NCI-H446 (cell line): ENCODE measurements at regions not wholly inside any gene's neighbourhood (a gene's known extent, or its start where the extent isn't known, plus 50 kb on each side); places are given as distances from the start of the nearest gene placed in this dataset.

Source experiments
- DNase-seq, 2 experiments: peaks; one replicate each; lab custom pipeline; 2025; lab: John Stamatoyannopoulos, UW

GRCh38 chr4:147361726-147362125 is 119.2 kb upstream of the EDNRA start:
- DNase-seq, result no peak

- DNase-seq, result no peak
Measured at GRCh38 chr4:147362938-147363337, 118.0 kb upstream of the EDNRA start.

- DNase-seq, result no peak
Measured at GRCh38 chr4:147363514-147363913, 117.4 kb upstream of the EDNRA start.

- no peak for DNase-seq
Measured at GRCh38 chr4:147365396-147365795, 115.5 kb upstream of the EDNRA start.

DNA sequence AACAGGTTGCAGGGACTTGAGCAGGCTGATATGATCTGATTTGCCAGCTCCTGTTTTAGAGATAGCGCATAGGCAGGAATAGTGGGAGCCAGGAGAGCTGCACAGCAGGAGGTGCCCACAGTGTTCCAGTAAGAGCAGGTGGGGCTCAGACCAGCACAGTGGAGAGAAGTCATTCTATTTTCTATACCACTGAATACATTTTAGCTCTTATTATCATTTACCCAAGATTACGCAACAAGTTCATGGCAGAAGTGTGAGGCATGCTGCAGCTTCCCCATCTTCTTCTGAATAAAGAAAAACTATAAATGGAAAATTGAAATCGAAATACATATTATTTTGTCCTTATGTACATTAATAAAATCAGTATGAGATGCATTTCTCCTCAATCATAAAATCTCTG is 114.7 kb upstream of the EDNRA start:
- DNase-seq, result no peak

GRCh38 chr4:147367891-147368290 is 113.0 kb upstream of the EDNRA start:
- no peak for DNase-seq

DNA sequence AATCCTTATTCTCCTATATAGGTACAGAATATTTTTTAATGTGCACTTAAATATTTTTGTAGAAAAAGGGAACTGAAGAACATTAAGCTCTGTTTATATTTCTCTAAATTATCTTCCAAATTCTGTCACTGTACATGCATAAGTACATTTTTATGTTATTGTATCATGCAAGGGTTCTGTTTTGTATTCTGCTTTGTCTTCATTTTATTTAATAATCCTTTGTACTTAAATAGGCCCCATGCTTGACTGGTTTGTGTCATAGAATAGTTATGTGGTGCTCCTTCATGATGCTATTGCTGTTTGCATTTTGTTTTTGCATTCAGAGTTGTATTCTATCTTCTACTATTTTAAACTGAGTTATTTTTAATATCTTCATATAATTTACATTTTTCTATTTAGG is 111.9 kb upstream of the EDNRA start:
- no peak for DNase-seq

DNA sequence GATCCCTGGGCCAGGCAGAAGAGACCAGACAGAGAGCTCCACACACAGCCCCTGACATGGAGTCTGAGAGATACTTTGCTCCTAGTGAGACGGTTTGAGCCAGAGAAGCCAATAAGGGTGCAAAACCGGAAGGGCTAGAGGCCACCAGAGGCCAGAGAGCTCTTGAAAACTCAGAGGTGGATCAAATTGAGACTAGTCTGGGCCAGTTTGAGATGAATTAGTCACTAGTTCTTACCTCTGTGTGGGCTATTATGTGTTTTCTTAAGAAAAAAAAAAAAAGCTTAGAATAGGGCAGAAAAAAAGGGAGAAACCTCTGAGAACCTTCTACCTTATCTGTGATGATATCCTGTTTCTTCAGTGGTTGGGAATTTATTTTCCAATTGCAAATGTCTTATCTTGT is 110.4 kb upstream of the EDNRA start:
- no peak for DNase-seq

GRCh38 chr4:147370881-147371280 is 110.0 kb upstream of the EDNRA start:
- no peak for DNase-seq

DNA sequence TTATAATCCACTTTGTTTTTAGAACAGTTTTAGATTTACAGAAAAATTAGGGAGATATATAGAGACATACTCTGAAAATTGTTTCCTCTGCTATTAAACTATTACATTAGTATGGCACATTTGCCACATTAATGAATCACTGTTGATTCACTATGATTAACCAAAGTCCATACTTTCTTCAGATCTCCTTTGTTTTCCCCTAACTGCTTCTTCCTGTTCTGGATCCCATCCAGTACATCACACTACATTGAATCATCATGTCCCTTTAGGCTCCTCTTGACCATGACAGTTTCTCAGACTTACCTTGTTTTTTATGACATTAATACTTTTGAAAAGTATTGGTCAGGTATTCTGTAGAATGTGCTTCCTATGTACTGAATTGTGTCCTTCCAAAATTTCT is 109.2 kb upstream of the EDNRA start:
- DNase-seq, result no peak

DNA sequence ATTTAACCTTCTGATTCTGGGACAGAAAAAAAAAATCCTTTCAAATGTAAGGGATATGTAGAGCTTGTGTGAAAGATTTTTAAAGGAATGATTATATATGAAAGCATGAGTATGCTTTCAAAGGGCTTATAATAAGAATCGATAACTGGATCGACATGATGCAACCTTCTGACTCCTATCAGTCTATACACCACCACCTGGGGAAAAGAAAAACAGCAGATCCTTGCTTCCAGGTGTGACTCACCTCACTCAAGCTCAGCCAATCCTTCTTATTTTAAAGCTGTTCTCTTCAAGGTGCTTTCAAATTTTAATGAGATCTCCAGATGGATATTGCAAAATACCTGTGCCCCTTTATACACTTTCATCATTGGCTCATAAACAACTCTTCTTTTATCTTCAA is 102.1 kb upstream of the EDNRA start:
- no peak for DNase-seq

- DNase-seq, result no peak
Measured at GRCh38 chr4:147381749-147382148, 99.1 kb upstream of the EDNRA start.

DNA sequence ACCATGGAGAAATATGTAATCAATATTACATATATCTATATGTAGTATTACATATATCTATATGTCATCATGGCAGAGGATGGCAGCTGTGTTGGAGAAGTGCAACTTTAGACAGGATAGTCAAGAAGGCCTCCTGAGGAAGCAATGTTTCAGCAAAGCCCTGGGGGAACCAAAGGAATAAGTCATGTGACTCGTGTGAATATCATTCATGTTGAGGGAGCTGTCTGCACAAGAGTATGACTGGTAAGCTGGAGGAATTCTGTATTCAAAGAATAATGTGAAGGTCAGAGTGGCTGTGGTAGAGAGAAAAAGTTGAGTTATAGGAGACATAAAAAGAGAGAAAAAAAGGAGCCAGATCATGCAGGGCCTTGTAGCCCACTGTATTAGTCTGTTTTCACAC is 92.9 kb upstream of the EDNRA start:
- no peak for DNase-seq

GRCh38 chr4:147396105-147396504 is 84.8 kb upstream of the EDNRA start:
- DNase-seq, result no peak

- no peak for DNase-seq
Measured at GRCh38 chr4:147398556-147398955, 82.3 kb upstream of the EDNRA start.

- no peak for DNase-seq
Measured at GRCh38 chr4:147400721-147401120, 80.2 kb upstream of the EDNRA start.

DNA sequence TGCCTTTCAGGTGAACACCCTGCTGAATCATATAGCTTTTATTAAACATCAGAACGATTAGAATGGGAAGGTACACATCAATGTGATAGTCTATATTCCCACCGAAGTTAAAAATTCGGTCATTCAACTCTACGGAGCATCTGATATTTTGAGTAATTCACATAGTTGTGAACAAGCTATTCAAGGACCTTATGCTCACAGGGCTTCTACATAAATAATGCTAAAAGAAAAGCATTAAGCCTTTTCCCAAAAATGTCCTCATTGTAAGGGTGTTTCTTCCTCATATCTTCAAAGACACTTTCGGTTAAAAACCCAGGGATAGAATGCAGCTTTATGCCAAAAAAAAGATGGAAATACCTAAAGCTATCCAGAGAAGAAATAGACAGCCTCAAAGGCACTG is 79.7 kb upstream of the EDNRA start:
- no peak for DNase-seq

DNA sequence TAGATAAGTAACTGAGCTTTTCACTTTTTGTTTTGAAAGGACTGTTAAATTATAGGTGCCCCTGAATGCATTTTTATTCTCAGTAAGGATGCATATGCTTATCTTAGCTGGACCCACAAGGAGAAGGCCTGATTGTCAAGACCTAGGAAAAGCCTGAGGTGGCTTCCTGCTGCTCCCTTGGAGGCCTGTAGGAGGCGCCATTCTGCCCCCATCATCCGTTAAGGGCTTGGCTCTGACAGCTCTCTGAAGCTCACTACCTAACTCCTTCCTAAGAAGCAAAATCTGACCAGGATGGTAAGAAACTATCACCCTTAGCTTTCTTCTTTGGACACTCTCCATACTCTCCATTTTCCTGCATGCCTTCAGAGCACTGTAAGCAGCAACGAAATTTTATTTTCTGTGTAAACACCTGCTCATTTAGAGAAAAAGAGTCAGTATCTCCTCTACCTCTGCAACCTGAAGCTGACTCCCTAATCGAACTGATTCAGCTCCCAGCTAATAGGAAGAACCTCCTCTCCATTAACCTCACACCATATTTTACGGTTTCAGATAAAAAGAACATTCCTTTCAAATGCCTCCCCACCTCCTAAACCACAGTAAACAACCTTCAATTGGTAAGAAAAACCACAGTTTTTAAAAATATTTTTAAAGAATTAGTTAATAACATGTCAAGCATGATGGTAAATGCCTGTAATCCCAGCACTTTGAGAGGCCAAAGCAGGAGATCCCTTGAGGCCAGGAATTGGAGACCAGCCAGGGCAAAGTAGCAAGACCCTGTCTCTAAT is 73.4 kb upstream of the EDNRA start:
- DNase-seq, result no peak

- DNase-seq, result no peak
Measured at GRCh38 chr4:147408189-147408588, 72.7 kb upstream of the EDNRA start.

DNA sequence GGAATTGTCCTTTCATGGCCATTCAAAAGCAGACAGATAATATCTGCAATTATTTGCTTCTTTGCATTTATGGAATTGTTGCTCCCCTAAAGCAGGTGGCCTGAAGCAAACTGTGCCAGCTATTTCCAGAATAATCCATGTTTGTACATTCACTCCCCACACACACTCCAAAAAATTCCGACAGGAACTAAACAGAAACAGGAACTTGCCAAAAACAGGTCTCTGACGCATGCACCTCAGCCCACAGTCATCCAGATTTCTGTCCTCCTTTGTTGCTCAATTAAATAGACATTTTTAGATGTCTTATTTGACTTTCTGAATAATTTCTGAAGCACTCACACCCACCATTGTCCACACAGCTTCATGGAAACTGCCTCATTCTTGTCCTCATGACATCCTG is 71.5 kb upstream of the EDNRA start:
- DNase-seq, result no peak

DNA sequence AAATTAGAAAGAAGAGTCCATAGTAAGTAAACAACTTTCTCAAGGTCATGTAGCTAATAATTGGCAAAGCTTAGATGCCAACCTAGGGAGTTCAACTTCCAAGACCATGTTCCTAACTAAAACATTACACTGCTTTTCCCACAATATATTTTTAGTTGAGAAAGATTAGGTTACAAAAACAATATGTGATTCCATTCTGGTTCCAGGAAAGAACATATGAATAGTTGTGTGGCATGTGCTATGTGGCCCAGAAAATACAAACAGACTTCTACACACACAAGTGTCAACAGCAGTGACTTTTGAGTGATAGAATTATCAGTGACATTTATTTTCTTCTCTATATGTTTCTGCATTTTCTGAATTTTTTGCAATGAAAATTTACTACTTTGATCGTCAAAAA is 62.7 kb upstream of the EDNRA start:
- no peak for DNase-seq

DNA sequence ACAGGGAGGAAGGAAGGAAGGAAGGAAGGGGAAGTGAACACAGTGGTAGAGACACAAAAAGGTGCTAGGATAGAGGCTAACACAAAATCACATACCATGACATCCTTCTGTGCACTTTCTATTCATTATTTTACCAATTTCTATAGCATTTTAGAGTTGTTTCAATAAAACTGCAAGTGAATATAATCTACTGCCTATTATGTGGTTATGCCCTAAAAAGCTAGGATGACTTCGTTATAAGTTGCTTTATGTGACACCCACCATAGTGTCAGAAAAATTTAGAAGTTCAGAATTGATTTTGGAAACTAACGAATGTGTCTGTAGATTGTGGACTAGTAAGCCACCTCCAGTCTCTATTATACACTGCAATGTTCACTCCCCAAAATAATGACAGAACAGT is 59.4 kb upstream of the EDNRA start:
- no peak for DNase-seq

DNA sequence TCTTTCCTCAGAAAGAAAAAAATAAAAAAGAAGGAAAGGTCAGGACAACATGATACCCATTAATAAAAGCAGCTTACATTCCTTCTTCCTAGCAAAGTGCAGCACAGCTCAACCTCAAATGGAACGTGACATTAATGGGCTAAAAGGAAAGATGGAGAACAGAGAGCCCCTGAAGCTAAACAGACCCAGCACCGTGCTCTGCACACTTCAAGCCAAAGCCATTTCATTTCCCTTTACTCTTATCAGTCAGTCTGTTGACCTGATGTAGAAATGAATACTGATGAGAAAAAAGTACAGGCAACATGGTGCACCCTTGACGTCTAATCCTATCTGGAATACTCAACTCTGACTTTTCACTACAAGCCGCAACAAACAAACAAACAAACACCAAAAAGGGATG is 57.7 kb upstream of the EDNRA start:
- no peak for DNase-seq

DNA sequence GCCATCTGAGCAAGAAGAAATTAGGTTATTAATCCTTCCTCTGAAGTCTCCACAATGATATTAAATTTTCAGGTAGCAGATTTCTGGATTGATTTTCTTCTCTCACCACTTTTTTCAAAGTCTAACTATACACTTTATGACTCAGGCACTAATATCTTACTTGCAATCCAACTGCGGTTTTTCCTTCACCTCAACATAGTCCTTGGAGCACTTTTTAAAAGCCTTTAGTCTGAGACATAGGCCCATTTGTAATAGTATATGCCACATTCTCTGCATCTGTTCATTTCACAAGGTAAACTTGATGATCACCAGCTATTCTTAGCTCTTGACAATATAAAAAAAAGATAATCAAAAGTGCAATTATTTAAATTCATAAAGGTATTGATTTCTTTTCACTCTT is 55.9 kb upstream of the EDNRA start:
- DNase-seq, result no peak

GRCh38 chr4:147428583-147428982 is 52.3 kb upstream of the EDNRA start:
- no peak for DNase-seq
